CD14-positive monocyte (primary cell): ENCODE measurements at regions not wholly inside any gene's neighbourhood (a gene's known extent, or its start where the extent isn't known, plus 50 kb on each side); places are given as distances from the start of the nearest gene placed in this dataset.

Experiments used
- DNase-seq, 3 donors: peaks; one replicate each; pipeline ENCODE4 v3.0.0-alpha.2; 2011 to 2022
- H2AFZ ChIP-seq: 2 replicates; pipeline ENCODE4 v1.6.0; 2012; ENCODE audit warnings: mild to moderate bottlenecking, low read depth, low read length, inconsistent platforms; ENCODE audit not compliant: insufficient read depth, poor library complexity, severe bottlenecking
- H3K27ac ChIP-seq, 2 donors: 1 replicate in 1 of 2; 2 replicates in 1 of 2; pipeline ENCODE4 v1.5.1; 2012 to 2013; ENCODE audit warnings: low read length in 2 of 2, control low read depth in 1 of 2, inconsistent platforms in 1 of 2, low read depth in 1 of 2, mild to moderate bottlenecking in 1 of 2
- H3K27me3 ChIP-seq, 2 donors: one replicate each; pipeline versions ENCODE4 v1.6.0 to v1.6.1; 2011 to 2013; ENCODE audit warnings: low read length in 2 of 2; ENCODE audit not compliant: control insufficient read depth in 2 of 2, insufficient read depth in 2 of 2
- H3K36me3 ChIP-seq, 2 donors: replicated peaks in 1 of 2; 1 replicate in 1 of 2; 2 replicates in 1 of 2; pipeline versions ENCODE4 v1.5.1 to v1.6.1; 2012 to 2013; ENCODE audit warnings: low read length in 2 of 2, control low read depth in 1 of 2, inconsistent platforms in 1 of 2, mild to moderate bottlenecking in 1 of 2; ENCODE audit not compliant: insufficient read depth in 2 of 2, control insufficient read depth in 1 of 2
- H3K4me1 ChIP-seq, 2 donors: 1 replicate in 1 of 2; 2 replicates in 1 of 2; pipeline versions ENCODE4 v1.5.1 to v1.6.1; 2012 to 2013; ENCODE audit warnings: low read length in 2 of 2, control low read depth in 1 of 2, inconsistent platforms in 1 of 2, mild to moderate bottlenecking in 1 of 2, moderate library complexity in 1 of 2; ENCODE audit not compliant: insufficient read depth in 2 of 2, control insufficient read depth in 1 of 2
- H3K4me2 ChIP-seq: replicated peaks from 2 replicates; pipeline ENCODE3; 2012; ENCODE audit warnings: low read length, moderate library complexity, mild to moderate bottlenecking; ENCODE audit not compliant: poor library complexity, severe bottlenecking; ENCODE audit errors: extremely low read depth
- H3K4me3 ChIP-seq, 3 experiments: fragments of 200-600 bp in 1 of 3; sonication (generic) in 1 of 3; replicated peaks in 1 of 3; 1 replicate in 2 of 3; 2 replicates in 1 of 3; pipeline ENCODE4 v1.5.1; 2011 to 2013; ENCODE audit warnings: low read length in 3 of 3, mild to moderate bottlenecking in 3 of 3, control low read depth in 2 of 3, low read depth in 2 of 3, inconsistent platforms in 1 of 3, moderate library complexity in 1 of 3
- H3K79me2 ChIP-seq: 2 replicates; pipeline ENCODE4 v1.6.0; 2012; ENCODE audit warnings: mild to moderate bottlenecking, control low read depth, inconsistent platforms, low read length, moderate library complexity; ENCODE audit not compliant: insufficient read depth
- H3K9ac ChIP-seq: 2 replicates; pipeline ENCODE4 v1.6.0; 2017; ENCODE audit warnings: low read length, mild to moderate bottlenecking; ENCODE audit not compliant: insufficient read depth, poor library complexity, severe bottlenecking
- H3K9me3 ChIP-seq, 2 donors: replicated peaks in 1 of 2; 1 replicate in 1 of 2; 2 replicates in 1 of 2; pipeline versions ENCODE4 v1.5.1 to v1.6.1; 2012 to 2013; ENCODE audit warnings: low read length in 2 of 2, control low read depth in 1 of 2; ENCODE audit not compliant: control insufficient read depth in 1 of 2, insufficient read depth in 1 of 2
- H4K20me1 ChIP-seq: 2 replicates; pipeline ENCODE4 v1.6.0; 2012; ENCODE audit warnings: mild to moderate bottlenecking, low read length, control low read depth, moderate library complexity; ENCODE audit not compliant: insufficient read depth
- H3K27ac Mint-ChIP-seq, 7 donors: one replicate each; pipeline ENCODE4 v1.8.0; 2020; ENCODE audit warnings: mild to moderate bottlenecking in 7 of 7, mixed read lengths in 7 of 7, moderate library complexity in 6 of 7, inconsistent platforms in 2 of 7
- H3K27me3 Mint-ChIP-seq, 3 donors: one replicate each; pipeline ENCODE4 v1.8.0; 2021 to 2022; ENCODE audit warnings: low read depth in 3 of 3, mild to moderate bottlenecking in 3 of 3, mixed read lengths in 3 of 3, moderate library complexity in 3 of 3, inconsistent platforms in 1 of 3
- H3K36me3 Mint-ChIP-seq, 2 donors: one replicate each; pipeline ENCODE4 v1.8.0; 2020; ENCODE audit warnings: mixed read lengths in 2 of 2, inconsistent platforms in 1 of 2, mild to moderate bottlenecking in 1 of 2
- H3K4me1 Mint-ChIP-seq: one replicate; pipeline ENCODE4 v1.8.0; 2020; ENCODE audit warnings: mild to moderate bottlenecking, mixed read lengths
- H3K4me3 Mint-ChIP-seq, 2 donors: one replicate each; pipeline ENCODE4 v1.8.0; 2020; ENCODE audit warnings: mild to moderate bottlenecking in 2 of 2, mixed read lengths in 2 of 2, moderate library complexity in 1 of 2
- H3K9me3 Mint-ChIP-seq, 7 donors: one replicate each; pipeline ENCODE4 v1.8.0; 2020 to 2022; ENCODE audit warnings: mixed read lengths in 7 of 7, mild to moderate bottlenecking in 6 of 7, moderate library complexity in 6 of 7, inconsistent platforms in 2 of 7
- CTCF ChIP-seq: fragments of 200-600 bp; IDR thresholded peaks from one replicate; pipeline ENCODE4 v1.8.0; 2022; ENCODE audit warnings: antibody characterized with exemption, mild to moderate bottlenecking
- WGBS: methylation state at CpG from one replicate; pipeline ENCODE4 v1.1.5; 2013; ENCODE audit warnings: missing lambda C conversion rate; ENCODE audit not compliant: insufficient coverage; 5-methylcytosine and 5-hydroxymethylcytosine counted together
- intact Hi-C, 2 donors: fragments of 100-400 bp; cut with micrococcal nuclease; formaldehyde crosslinking; loops; one replicate each; pipeline versions ENCODE4 v1.15.0 to v1.15.1; 2023

GRCh38 chr10:10096296-10096695, 921.4 kb upstream of the CELF2 start:
- intact Hi-C loops: no loop called here
- Histone ChIP-seq H4K20me1 (no peaks in the 10 kb centered on the region), H3K4me1 (no peaks in the 10 kb centered on the region), H3K9ac (no peak overlapping the region), H3K79me2 (no peaks in the 10 kb centered on the region), H3K27me3 (no peaks in the 10 kb centered on the region), H3K36me3 (no peaks in the 10 kb centered on the region), H3K27ac (no peak overlapping the region), H3K4me2 (no peak overlapping the region), H3K4me3 (no peak overlapping the region), H2AFZ (no peak overlapping the region), H3K9me3 (peaks cover 0 to 6% of the 10 kb centered on the region in 2 donors)
- H3K4me1 Mint-ChIP-seq: no peaks in the 10 kb centered on the region
- no peak for TF ChIP-seq CTCF
- peaks cover 0 to 10% (median 4%) of the 10 kb centered on the region in 7 donors for H3K9me3 Mint-ChIP-seq
- no peaks in the 10 kb centered on the region for H3K27me3 Mint-ChIP-seq
- H3K36me3 Mint-ChIP-seq: no peaks in the 10 kb centered on the region
- DNase-seq: no peak
- H3K27ac Mint-ChIP-seq: no peak overlapping the region
- no peak overlapping the region for H3K4me3 Mint-ChIP-seq

GRCh38 chr10:10096898-10097297, 920.8 kb upstream of the CELF2 start:
- WGBS: no CpG with 5 or more reads among the region's 3 CpGs
- no peak for TF ChIP-seq CTCF

More at GRCh38 chr10:10096898-10097297, 920.8 kb upstream of the CELF2 start:
- Histone ChIP-seq H3K9ac (no peak overlapping the region), H3K79me2 (no peaks in the 10 kb centered on the region), H3K4me2 (no peak overlapping the region), H3K27ac (no peak overlapping the region), H3K4me1 (no peaks in the 10 kb centered on the region), H3K4me3 (no peak overlapping the region), H3K9me3 (peaks cover 5 to 10% of the 10 kb centered on the region in 2 donors), H2AFZ (no peak overlapping the region), H3K36me3 (no peaks in the 10 kb centered on the region), H4K20me1 (no peaks in the 10 kb centered on the region), H3K27me3 (no peaks in the 10 kb centered on the region)
- no peak for DNase-seq
- H3K9me3 Mint-ChIP-seq: peaks cover 0 to 9% (median 2%) of the 10 kb centered on the region in 7 donors
- H3K27ac Mint-ChIP-seq: no peak overlapping the region
- H3K4me3 Mint-ChIP-seq: no peak overlapping the region
- no peaks in the 10 kb centered on the region for H3K4me1 Mint-ChIP-seq
- intact Hi-C loops: no loop called here
- no peaks in the 10 kb centered on the region for H3K36me3 Mint-ChIP-seq
- H3K27me3 Mint-ChIP-seq: no peaks in the 10 kb centered on the region
